ENCODE measurements at regions not wholly inside any gene's neighbourhood (a gene's known extent, or its start where the extent isn't known, plus 50 kb on each side); places are given as distances from the start of the nearest gene placed in this dataset.
A peak's percentile ranks its signal among the peaks of the same experiment; 100 is the strongest.

DNA sequence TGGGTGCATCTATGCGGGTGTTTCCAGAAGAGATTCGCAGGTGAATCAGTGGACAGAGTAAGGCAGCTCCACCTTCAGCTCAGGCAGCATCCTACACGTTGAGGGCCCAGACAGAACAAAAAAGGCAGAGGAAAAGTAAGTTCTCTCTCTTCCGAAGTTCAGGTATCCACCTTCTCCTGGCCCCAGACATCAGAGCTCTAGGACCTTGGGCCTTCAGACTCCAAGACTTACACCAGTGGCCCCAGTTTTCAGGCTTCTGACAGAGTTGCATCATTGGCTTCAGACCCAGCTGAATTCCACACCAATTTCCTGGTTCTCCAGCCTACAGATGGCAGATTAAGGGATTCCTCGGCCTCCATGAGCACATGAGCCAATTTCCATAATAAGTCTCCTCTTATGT lies 102.2 kb upstream of the GPR26 start:
- no peak for DNase-seq

DNA sequence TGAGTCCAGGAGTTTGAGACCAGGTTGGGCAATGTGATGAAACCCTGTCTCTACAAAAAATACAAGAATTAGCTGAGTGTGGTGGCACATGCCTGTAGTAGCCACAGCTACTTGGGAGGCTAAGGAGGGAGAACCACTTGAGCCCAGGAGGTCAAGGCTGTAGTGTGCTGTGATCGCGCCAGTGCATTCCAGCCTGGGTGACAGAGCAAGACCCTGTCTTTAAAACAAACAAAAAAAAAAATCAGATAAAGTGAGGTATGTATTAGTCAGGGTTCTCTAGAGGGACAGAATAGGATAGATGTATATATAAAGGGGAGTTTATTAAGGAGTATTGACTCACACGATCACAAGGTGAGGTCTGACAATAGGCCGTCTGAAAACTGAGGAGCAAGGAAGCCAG lies 101.5 kb upstream of the GPR26 start:
- DNase-seq, result no peak

DNA sequence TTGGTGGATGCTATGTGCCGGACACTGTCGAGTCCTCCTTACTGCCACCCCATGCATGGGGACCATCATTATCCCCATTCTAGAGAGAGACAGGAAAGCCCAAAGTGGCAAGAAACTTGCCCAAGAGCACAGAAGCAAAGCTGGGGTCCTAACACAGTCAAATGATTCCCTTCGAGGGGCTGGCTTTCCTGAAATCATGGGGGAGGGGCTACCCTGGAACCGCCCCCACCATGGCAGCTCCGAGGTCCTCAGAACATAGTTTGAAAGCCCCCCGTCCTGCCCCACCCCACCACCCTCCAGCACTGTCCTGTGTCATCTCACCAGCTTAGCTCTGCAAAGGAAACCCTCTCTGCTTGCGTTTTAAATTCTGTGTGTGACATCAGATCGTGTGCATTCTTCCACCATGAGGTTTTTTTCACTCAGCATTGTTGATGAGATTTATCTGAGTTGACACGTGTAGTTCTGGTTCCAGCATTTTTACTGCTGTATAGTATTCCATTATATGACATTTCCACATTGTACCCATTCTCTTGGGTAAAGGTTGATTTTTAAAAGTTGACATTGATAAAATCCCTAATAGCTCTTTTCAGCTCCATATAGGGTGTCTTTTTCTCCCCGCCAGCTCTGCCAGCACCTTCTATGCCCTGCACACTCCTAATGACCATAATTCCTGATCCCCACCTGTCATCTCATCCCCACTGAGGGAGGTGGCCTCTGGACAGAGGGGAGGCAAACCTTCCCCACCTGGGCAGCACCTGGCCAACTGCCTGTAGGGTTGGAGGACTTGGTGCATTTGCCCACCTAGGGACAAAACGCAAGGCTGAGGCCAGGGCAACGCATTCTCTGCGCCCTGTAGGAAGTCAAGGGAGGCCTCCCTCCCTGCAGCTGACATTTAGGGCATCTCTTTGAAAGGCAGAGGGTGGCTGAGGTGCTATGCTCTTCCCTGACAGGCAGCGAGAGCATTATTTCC lies 100.2 kb upstream of the GPR26 start:
- DNase-seq, result no peak

GRCh38 chr10:123567984-123568739 lies 98.0 kb upstream of the GPR26 start:
- DNase-seq, result no peak

DNA sequence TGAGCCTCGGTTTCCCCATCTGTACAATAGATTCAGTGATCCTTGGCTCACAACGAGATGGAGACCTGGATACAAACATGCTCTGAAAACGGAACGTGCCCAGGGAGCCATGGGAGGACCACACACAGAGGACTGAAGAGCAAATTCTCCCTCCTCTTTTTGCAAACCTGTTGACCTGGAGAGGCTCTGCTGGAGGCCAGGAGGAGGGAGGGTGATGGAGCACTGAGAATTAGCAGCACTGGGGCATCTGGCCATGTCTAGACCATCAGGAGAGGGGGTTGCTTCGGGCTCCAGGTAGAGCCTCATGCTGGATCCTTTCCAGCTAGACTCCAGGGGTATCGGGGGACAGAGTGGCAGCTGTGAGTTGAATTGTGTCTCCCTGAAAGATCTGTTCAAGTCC lies 97.4 kb upstream of the GPR26 start:
- no peak for DNase-seq

- DNase-seq, result no peak
Observed at GRCh38 chr10:123569436-123570035, 96.6 kb upstream of the GPR26 start.

- no peak for DNase-seq
Observed at GRCh38 chr10:123570051-123570897, 95.9 kb upstream of the GPR26 start.

GRCh38 chr10:123570898-123571515 lies 95.1 kb upstream of the GPR26 start:
- DNase-seq, result no peak

DNA sequence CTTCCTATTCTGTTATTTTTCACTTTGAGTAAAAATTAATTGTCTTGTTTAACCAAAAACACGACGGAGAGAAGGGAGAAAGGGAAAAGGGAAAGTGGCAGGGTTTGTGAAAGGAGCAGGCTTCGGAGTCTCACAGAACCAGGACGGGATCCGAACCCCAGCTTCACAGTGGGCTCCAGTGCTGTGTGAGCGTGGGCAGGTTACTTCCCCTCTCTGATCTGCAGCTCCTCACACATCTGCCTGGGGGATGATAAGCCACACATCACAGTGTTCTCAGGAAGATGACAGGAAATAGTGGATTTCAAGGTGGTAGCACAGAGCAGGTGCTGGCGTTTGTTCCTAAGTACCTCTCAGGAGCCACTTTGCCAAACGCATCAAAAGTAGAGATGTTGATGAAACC lies 94.2 kb upstream of the GPR26 start:
- DNase-seq, result no peak

GRCh38 chr10:123573236-123574108 lies 92.7 kb upstream of the GPR26 start:
- peak; percentile 19 to 23 for DNase-seq

GRCh38 chr10:123574109-123574698 lies 92.0 kb upstream of the GPR26 start:
- no peak for DNase-seq

GRCh38 chr10:123575105-123575504 lies 91.0 kb upstream of the GPR26 start:
- no peak for DNase-seq

DNA sequence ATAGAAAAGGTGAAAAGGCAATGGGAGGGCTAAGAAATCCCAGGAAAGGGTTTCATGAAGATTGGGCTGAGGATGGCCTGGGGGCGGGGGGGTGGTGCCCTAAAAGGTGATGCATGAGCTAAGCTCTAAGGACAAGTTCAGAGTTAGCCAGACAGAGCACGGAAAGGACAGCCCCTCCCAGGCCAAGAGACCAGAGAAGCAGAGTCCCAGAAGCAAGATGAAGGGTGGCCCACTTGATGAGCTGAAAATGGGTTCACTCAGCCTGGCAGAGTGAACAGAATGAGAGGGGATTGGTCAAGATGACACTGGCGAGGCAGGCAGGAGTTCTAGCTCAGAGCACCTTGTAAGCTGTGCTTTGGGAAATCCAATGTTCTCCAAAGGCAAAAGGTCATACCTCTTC lies 89.4 kb upstream of the GPR26 start:
- no peak for DNase-seq

DNA sequence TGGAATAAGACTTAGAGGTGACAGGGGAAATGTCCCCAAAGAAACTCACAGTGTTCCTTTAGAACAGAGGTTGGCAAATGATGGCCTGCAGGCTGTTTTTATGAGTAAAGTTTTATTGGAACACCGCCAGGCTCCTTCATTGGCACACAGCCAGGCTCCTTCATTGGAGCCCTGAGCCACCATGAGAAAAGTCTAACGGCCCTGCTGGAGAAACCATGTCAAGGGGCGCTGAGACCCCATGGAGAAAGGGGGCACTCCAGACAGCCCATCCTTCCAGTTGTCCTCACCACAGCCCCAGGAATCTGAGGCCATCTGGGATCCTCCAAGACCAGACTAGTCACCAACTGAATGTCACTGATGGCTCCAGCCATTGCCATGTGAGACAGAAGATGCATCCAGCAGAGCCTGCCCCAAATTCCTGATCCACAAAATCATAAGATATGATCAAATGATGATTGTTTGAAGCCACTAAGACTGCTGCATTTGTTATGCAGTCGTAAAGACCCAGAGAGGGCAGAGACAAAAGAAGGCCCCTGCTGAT lies 88.2 kb upstream of the GPR26 start:
- DNase-seq, result no peak

GRCh38 chr10:123578721-123579120 lies 87.4 kb upstream of the GPR26 start:
- DNase-seq, result no peak

GRCh38 chr10:123579675-123580074 lies 86.5 kb upstream of the GPR26 start:
- no peak for DNase-seq

DNA sequence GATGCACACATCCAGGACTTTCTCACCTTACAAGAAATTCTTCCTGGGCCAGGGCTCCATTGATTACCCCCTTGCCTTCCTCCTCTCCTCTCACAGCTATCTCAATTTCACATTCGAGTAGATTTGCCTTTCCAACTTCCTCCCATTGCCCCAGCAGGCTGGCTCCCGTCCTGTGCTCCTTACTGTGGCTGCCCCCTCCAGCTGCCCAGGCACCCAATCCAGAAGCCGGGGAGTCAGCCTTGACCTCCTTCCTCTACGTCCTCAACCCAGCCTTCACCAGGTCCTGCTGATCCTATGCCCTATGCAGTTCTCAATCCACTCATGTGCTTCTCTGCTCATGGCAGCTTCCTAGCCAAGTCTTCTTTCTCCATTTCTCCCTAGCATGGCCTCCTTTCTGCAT lies 85.7 kb upstream of the GPR26 start:
- no peak for DNase-seq

DNA sequence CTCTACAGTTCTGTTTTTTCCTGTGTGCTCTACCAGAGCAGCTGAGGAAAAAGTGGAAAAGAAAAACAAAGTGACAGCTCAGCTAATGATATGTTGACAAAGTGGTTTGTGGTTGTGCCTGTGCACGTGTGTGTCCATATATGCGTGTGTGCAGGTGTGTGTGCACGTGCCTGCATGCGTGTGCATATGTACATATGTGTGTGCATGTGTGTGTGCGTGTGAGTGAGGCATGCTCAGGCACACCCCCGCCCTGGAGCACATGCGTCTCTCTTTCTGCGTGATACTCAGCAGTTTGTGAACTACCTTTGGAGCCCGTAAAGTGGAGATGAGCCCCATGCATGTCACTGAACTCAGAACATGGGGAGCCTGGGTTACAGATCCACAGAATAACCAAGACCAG lies 84.5 kb upstream of the GPR26 start:
- DNase-seq, result no peak

DNA sequence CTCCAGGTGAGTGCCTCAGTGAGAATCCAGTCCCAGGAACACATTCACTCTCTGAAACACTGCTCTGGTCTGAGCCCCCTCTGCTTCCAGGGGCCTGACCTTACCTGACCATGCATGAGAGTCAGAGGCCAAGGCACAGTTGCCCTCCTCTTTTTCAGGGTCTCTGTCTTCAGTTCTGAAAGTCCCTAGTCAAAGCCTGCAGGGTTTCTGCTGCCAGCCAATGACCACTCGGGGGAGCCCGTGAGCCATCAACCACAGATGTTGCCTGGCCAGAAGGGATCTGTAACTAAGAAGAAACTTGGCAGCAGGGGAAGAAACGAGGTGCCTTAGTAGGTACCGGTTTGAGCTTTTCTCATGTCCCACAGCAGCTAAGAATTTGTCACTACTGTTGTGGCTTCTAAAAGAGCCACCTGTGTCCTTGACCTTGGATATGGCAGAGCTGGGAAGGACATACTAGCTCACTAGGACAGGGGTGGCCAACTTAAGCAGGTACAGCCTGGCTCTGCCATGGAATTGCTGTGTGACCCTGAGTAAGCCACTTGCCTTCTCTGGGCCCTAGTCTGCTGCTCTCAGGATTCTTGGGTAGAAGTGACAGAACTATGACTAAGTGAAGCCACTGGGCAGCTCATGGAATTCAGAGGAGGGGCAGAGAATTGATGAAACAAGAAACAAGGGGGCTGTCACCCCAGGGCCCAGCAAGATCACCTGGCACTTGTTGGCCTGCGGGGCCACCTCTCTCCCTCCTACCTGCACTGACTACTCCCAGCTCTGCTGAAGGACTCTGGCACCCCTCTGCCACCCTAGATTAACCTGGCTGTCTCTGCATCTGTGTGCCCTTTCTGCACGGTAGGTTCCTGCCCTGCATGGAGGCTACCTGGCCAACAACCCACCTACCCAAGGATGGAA lies 83.8 kb upstream of the GPR26 start:
- DNase-seq, result peak; percentile 50 to 64

All from CD4-positive, alpha-beta T cell treated with Interleukin-4 for 1 hour (primary cell).